HS-27A (cell line): ENCODE measurements at regions not wholly inside any gene's neighbourhood (a gene's known extent, or its start where the extent isn't known, plus 50 kb on each side); places are given as distances from the start of the nearest gene placed in this dataset.

Source experiments
- DNase-seq: peaks from one replicate; pipeline ENCODE4 v3.0.0-alpha.2; 2012; ENCODE audit warnings: low read depth, missing footprints

DNA sequence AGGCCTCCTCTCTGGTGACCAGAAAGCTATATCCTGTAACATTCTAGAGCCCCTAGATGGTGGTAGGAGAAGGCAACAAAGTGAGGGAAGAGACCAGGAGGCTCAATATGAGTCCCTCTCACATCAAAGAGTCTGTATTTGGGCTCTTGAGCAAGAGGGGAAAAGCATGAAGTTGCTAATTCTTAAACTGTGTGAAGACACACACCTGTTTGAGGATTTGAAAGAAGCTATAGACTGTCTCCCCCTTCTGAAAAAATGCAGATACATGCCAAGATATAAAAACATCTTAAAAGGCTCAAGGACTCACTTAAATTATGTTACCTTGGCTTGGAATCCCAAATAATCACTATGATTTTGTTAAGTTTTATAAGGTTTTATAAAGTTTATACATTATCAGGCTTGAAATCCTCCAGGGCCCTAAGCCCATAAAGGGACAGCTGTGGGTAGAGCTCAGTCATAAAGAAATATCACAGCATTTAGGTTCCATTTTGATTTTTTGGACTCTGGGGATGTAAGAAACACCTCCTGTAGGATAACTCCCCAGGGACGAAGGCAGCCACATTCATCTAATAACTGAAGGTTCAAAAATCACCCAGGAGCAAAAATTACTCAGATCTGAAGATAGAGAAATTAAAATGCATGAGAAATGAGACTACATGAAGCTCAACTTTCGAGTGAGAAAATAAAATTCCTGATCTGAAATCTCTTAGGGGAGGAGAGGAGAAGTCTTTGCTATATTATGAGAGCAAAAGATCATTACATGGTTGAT, 136.1 kb upstream of the LGALSL start:
- no peak for DNase-seq

GRCh38 chr2:64318476-64318748, 135.6 kb upstream of the LGALSL start:
- no peak for DNase-seq

DNA sequence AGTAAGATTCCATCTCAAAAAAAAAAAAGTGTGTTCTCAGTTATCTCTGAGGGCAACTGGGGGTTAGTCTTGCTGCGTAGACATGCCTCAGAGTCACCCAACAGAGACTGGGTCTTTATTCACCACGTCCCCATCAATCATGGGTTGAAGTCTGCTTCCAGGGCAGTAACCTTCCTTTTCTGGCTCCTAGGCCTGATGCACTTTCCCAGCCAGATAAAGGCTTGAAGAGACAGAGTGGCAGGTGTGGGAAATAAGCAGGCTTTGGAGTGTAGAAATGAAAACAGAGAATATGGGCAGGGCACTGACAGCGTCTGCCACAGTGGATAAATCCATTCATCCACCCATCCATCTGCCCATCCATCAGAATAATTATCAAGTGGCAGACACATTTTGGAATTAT, 134.1 kb upstream of the LGALSL start:
- no peak for DNase-seq

GRCh38 chr2:64322433-64322832, 131.5 kb upstream of the LGALSL start:
- DNase-seq = no peak

DNA sequence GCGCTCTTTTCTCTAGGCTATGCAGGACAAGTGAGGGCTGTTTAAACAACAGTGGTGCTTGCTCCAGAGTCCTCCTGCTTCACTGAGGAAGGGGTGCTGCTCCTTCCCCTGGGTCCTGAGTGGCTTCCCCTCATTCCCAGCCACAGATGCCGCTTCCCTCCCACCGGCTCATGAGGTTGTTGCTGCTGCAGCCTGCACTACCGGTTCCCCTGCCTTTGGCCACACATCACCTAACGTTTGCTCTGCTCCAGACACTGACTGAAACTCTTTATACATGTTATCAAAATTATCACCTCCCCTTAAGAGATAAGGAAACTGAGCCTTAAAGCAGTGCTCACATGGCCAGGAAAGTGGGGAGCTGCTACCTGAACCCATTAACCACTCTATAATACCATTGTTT, 130.8 kb upstream of the LGALSL start:
- no peak for DNase-seq

DNA sequence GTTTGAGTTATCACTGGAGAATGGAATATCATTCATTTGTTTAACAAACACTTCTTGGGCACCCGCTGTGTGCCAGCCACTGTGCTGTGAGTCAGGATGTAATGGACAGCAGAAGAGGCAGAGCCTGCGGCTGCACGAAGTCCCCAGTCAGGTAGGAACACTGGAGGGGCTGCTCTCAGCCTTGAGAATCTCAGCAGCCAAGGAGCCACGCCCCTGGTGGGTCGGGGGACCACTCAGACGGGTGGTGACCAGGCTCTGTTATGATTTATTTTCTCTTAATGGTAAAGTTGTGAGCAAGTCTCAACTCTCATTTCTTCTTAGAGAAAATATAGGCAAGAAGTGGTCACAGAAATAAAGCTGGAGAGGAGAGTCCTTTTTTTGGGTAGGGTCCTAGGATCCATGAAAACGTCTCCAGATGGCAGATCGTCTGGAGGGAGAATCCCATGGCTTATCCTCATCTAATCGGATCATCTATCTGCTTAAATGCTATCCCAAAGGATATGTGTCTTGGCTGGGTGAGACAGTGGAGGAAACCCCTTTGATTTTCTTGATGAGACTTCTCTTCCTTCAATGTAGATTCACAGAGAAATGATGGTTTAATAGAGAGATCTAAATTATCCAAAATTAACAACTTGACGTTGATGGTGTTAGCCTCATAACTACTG, 129.1 kb upstream of the LGALSL start:
- DNase-seq = no peak

GRCh38 chr2:64325477-64325851, 128.5 kb upstream of the LGALSL start:
- no peak for DNase-seq

DNA sequence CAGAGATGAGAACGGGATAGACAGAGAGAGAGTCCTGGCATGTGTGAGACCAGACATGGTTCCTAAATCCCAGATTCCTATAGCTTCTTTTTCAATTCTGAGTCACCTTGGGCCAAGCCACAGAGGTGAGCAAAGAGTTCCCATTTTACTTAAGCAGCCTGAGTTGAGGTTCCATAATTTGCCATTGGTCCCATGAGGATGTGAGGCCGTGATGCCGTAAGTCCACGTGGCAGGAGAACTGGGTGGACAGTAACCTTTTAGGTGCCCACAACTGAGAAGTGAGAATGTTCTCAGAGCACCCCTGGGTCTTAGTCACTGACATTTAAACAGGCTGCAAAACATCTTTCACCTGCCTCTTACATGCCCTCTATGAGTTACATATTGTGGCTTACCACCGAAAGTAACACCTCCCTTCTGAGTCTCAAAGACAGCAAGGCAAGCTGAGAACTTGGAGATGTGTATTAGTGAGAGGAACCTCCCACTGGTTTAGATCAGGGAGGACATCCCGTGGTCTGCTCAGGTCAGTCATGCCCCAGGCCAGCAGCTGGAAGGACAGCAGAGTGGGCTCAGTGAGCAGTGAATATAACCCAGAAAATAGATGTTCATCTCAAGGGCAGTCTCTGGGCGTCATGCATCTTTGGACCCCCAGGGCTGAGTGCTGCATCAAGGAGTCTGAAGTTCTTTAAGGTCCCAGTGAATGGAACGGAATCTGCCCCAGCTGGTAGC, 127.9 kb upstream of the LGALSL start:
- DNase-seq = no peak

DNA sequence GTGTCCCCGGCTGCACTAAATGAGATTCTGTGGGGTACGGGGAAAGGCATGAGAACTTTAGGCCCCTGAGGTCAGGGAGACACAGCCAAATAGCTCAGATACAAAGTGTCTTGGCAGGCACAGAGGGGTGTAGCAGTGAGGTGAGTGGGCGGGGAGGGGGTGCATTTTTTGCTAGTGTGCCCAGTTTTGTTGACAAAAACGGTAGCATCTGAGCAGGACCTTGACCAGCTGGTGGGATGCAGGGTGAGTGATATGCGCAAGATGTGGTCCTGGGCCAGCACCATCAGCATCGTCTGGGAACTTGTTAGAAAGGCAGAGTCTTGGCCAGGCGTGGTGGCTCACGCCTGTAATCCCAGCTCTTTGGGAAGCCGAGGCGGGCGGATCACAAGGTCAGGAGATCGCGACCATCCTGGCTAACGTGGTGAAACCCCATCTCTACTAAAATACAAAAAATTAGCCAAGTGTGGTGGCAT, 127.3 kb upstream of the LGALSL start:
- no peak for DNase-seq

DNA sequence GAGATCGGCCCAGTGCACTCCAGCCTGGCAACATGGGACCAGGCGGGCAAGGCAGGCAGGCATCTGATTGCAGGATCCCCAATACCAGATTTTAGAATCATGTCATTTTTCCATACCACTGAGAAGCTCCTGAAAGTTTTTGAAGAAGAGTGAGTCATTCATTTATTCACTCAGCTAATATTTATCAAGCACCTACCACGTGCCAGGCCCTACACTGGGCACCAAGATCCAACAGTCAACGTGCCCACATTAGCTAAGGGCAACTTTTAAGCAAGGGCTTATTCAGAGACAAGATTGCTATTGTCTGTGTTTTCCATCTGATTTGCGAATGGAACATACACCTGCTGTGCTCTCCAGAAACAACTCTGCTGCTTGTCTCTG, 126.8 kb upstream of the LGALSL start:
- no peak for DNase-seq

- no peak for DNase-seq
Measured at GRCh38 chr2:64327510-64328414, 126.2 kb upstream of the LGALSL start.

- no peak for DNase-seq
Measured at GRCh38 chr2:64328415-64328722, 125.6 kb upstream of the LGALSL start.

DNA sequence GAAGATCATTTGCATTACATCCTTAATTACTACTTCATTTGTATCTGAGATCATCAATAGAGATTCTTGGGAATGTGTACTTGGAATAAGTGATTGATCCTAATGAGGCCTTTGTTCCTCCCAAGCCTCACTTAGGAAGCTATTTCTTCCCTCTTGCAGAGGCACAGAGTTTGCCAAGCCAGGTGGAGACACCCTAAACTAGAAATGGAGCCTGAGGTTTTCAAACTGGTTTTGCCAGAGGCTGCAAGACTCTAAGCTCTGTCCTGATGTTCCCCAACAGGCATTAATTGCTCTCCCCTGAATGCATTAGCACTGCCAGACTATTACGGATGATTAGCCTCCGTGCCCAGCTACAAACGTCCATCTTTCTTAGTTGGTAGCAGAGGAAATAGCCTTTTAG, 125.2 kb upstream of the LGALSL start:
- no peak for DNase-seq

DNA sequence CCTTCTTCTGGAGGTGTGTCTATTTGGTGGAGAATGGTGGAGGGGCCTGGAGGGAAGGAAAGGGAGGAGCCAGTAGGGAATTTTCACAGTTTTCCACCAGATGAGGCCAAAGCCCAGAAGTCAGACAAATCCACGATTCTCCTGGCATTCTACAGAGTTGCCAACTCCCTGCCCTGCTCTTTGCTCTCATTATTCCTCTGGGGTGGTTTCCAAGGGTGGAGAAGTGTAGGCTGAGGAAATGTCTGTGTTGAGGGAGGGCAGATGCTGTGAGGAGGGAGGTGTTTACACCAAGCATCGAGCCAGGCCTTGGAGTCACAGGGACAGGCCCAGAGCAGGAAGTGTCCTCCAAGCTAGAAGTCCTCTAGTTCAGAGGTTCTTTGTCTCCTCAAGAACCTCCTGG, 124.1 kb upstream of the LGALSL start:
- no peak for DNase-seq

GRCh38 chr2:64330281-64331113, 123.5 kb upstream of the LGALSL start:
- peak; percentile 51 for DNase-seq

GRCh38 chr2:64331114-64331645, 122.8 kb upstream of the LGALSL start:
- DNase-seq = no peak

GRCh38 chr2:64331849-64332699, 121.9 kb upstream of the LGALSL start:
- DNase-seq = no peak

DNA sequence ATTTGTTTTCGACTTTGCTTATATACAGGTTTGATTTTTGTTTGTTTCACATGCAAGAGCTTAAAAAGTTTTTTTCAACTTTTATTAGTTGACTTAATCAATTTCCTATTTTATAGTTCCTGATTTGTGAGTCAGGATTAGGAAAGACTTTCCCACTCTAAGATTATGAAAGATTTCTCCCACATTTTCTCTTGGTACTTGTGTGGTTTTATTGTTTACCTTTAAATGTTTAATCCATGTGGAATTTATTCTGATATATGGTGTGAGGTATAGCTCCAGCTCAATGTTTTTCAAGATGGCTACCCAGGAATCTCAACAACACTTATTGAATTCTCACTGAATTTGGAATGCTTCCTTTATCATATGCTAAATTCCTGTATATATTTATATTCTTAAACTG, 117.8 kb upstream of the LGALSL start:
- no peak for DNase-seq

DNA sequence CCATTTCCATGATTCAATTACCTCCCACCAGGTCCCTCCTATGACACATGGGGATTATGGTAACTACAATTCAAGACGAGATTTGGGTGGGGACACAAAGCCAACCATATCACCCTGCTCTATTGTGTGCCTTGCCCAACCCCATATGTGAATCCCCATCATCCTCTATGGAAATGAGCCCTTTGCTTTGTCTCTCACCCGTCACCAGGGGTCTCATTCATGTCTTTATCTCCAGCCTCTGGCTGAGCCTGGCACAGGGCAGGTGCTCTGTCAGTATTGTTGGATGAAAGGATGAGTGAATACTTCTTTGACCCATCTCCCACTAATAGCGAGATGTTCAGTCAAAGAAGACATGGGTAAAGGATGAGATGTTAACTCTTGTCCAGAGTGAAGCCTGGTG, 116.6 kb upstream of the LGALSL start:
- no peak for DNase-seq

GRCh38 chr2:64338108-64338507, 115.9 kb upstream of the LGALSL start:
- no peak for DNase-seq
